ENCODE measurements at regions not wholly inside any gene's neighbourhood (a gene's known extent, or its start where the extent isn't known, plus 50 kb on each side); places are given as distances from the start of the nearest gene placed in this dataset.

GRCh38 chr4:63171341-63171740 lies 1237.9 kb downstream of the TECRL start (continued):
- no peak for TF ChIP-seq ZBTB33 (IDR thresholded peaks at IDR 0.05; ENCODE audit: borderline replicate concordance, low read depth)
- TF ChIP-seq SMC3 (IDR thresholded peaks at IDR 0.05; ENCODE audit: low read depth, low read length): no peak

GRCh38 chr4:63170923-63171322 lies 1238.3 kb downstream of the TECRL start:
- H3K4me3 ChIP-seq (ENCODE audit: low read depth in 2 of 2, low read length in 1 of 2): no peak overlapping the region
- ChIA-PET POLR2A (no interaction called here), CTCF (interaction anchor here (0.7 kb wide), 1 partner anchor 18 kb away, joined by 3 read pairs; no protein-coding TSS in a partner anchor)
- H3K9me3 ChIP-seq: no peaks in the 10 kb centered on the region
- H3K9ac ChIP-seq: no peak overlapping the region
- H2AFZ ChIP-seq (ENCODE audit: low read depth): no peak overlapping the region
- WGBS (ENCODE audit: low lambda C conversion rate): 29% methylated on average over 2 of the region's 2 CpGs
- H3K27me3 ChIP-seq (ENCODE audit: insufficient read depth): no peaks in the 10 kb centered on the region
- no peak overlapping the region for H3K27ac ChIP-seq (ENCODE audit: low read depth in 2 of 2, low read length in 1 of 2)
- no peaks in the 10 kb centered on the region for H3K9me2 ChIP-seq
- TF ChIP-seq RAD21 (IDR thresholded peaks at IDR 0.05; ENCODE audit: low read length) (no peak), ZBTB33 (IDR thresholded peaks at IDR 0.05; ENCODE audit: borderline replicate concordance, low read depth) (no peak), MAX (IDR thresholded peaks at IDR 0.05; ENCODE audit: low read depth) (no peak), FOXM1 (IDR thresholded peaks at IDR 0.05; ENCODE audit: low read depth) (no peak)
- H3K4me1 ChIP-seq (ENCODE audit: control insufficient read depth in 1 of 2, insufficient read depth in 2 of 2, low read depth in 1 of 2, low read length in 1 of 2): no peaks in the 10 kb centered on the region
- H3K4me2 ChIP-seq: no peak overlapping the region
- H4K20me1 ChIP-seq (ENCODE audit: insufficient read depth): no peaks in the 10 kb centered on the region
- no peak for DNase-seq
- no peaks in the 10 kb centered on the region for H3K79me2 ChIP-seq (ENCODE audit: insufficient read depth)
- H3F3A ChIP-seq (replicated peaks; ENCODE audit: insufficient read depth): no peaks in the 10 kb centered on the region
- H3K36me3 ChIP-seq (replicated peaks in 1 of 2; ENCODE audit: control insufficient read depth in 1 of 2, insufficient read depth in 2 of 2, low read length in 1 of 2): no peaks in the 10 kb centered on the region

DNA sequence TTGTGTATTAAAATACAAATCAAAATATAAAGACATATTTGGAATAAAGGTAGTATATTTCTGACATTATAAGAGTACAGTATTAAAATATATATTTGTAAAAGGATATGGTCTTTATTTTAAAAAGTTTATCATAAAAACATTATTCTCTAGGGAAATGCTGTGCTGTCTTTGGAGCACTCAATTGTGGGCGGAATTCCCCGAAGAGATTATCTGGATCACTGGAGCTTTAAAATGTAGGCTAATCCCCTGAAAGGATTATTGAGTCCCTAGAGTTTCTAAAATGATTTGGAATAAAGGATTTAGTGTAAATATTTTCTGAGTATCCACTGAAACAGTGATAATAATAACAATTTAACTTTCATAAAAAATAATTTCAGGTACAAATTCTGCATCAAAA lies 1239.4 kb downstream of the TECRL start:
- Histone ChIP-seq H4K20me1 (ENCODE audit: insufficient read depth) (no peaks in the 10 kb centered on the region), H3F3A (replicated peaks; ENCODE audit: insufficient read depth) (no peaks in the 10 kb centered on the region), H3K9ac (no peak overlapping the region), H3K27ac (ENCODE audit: low read depth in 2 of 2, low read length in 1 of 2) (no peak overlapping the region), H3K4me1 (ENCODE audit: control insufficient read depth in 1 of 2, insufficient read depth in 2 of 2, low read depth in 1 of 2, low read length in 1 of 2) (no peaks in the 10 kb centered on the region), H3K27me3 (ENCODE audit: insufficient read depth) (no peaks in the 10 kb centered on the region), H3K9me3 (no peaks in the 10 kb centered on the region), H3K36me3 (replicated peaks in 1 of 2; ENCODE audit: control insufficient read depth in 1 of 2, insufficient read depth in 2 of 2, low read length in 1 of 2) (no peaks in the 10 kb centered on the region), H3K4me3 (ENCODE audit: low read depth in 2 of 2, low read length in 1 of 2) (no peak overlapping the region), H3K4me2 (no peak overlapping the region), H2AFZ (ENCODE audit: low read depth) (no peak overlapping the region), H3K79me2 (ENCODE audit: insufficient read depth) (no peaks in the 10 kb centered on the region), H3K9me2 (no peaks in the 10 kb centered on the region)
- WGBS (ENCODE audit: low lambda C conversion rate): 61% methylated on average over 2 of the region's 2 CpGs
- CTCF ChIA-PET: interaction anchor here (0.6 kb wide), 1 partner anchor 181 kb away, joined by 3 read pairs; no protein-coding TSS in a partner anchor
- POLR2A ChIA-PET: no interaction called here
- DNase-seq: no peak
- no peak for TF ChIP-seq ZBTB33 (IDR thresholded peaks at IDR 0.05; ENCODE audit: borderline replicate concordance, low read depth)
- TF ChIP-seq RAD21 (IDR thresholded peaks at IDR 0.05; ENCODE audit: low read length): no peak
- TF ChIP-seq, protein P1, sequence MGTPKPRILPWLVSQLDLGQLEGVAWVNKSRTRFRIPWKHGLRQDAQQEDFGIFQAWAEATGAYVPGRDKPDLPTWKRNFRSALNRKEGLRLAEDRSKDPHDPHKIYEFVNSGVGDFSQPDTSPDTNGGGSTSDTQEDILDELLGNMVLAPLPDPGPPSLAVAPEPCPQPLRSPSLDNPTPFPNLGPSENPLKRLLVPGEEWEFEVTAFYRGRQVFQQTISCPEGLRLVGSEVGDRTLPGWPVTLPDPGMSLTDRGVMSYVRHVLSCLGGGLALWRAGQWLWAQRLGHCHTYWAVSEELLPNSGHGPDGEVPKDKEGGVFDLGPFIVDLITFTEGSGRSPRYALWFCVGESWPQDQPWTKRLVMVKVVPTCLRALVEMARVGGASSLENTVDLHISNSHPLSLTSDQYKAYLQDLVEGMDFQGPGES (IDR thresholded peaks at IDR 0.05; ENCODE audit: low read depth, low read length): no peak
- TF ChIP-seq FOSL2 (IDR thresholded peaks at IDR 0.05; ENCODE audit: borderline replicate concordance, low read depth): no peak
- no peak for TF ChIP-seq SIN3A (IDR thresholded peaks at IDR 0.05; ENCODE audit: borderline replicate concordance, low read depth, low read length)
- TF ChIP-seq EZH2phosphoT487 (IDR thresholded peaks at IDR 0.05; ENCODE audit: borderline replicate concordance, low read depth): no peak
- no peak for TF ChIP-seq TAF1 (IDR thresholded peaks at IDR 0.05; ENCODE audit: borderline replicate concordance, low read depth, low read length)
- no peak for TF ChIP-seq NFIC (IDR thresholded peaks at IDR 0.05; ENCODE audit: borderline replicate concordance)
- TF ChIP-seq MEF2A (IDR thresholded peaks at IDR 0.05; ENCODE audit: borderline replicate concordance, low read depth): no peak
- TF ChIP-seq, protein P2, sequence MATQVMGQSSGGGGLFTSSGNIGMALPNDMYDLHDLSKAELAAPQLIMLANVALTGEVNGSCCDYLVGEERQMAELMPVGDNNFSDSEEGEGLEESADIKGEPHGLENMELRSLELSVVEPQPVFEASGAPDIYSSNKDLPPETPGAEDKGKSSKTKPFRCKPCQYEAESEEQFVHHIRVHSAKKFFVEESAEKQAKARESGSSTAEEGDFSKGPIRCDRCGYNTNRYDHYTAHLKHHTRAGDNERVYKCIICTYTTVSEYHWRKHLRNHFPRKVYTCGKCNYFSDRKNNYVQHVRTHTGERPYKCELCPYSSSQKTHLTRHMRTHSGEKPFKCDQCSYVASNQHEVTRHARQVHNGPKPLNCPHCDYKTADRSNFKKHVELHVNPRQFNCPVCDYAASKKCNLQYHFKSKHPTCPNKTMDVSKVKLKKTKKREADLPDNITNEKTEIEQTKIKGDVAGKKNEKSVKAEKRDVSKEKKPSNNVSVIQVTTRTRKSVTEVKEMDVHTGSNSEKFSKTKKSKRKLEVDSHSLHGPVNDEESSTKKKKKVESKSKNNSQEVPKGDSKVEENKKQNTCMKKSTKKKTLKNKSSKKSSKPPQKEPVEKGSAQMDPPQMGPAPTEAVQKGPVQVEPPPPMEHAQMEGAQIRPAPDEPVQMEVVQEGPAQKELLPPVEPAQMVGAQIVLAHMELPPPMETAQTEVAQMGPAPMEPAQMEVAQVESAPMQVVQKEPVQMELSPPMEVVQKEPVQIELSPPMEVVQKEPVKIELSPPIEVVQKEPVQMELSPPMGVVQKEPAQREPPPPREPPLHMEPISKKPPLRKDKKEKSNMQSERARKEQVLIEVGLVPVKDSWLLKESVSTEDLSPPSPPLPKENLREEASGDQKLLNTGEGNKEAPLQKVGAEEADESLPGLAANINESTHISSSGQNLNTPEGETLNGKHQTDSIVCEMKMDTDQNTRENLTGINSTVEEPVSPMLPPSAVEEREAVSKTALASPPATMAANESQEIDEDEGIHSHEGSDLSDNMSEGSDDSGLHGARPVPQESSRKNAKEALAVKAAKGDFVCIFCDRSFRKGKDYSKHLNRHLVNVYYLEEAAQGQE (IDR thresholded peaks at IDR 0.05; ENCODE audit: low read depth, low read length): no peak
